Peyer's patch (tissue), 4 donors: ENCODE measurements at regions not wholly inside any gene's neighbourhood (a gene's known extent, or its start where the extent isn't known, plus 50 kb on each side); places are given as distances from the start of the nearest gene placed in this dataset.

Experiments
- CTCF ChIP-seq, 6 experiments: fragments of 450-650 bp in 4 of 6; fragments of 200-600 bp in 2 of 6; sonication (generic) in 1 of 6; IDR thresholded peaks; one replicate each; pipeline ENCODE4 v1.5.1; 2017 to 2019; ENCODE audit warnings: antibody characterized with exemption in 6 of 6, mild to moderate bottlenecking in 3 of 6, moderate library complexity in 1 of 6
- POLR2A ChIP-seq, 2 donors: fragments of 450-650 bp; IDR thresholded peaks; one replicate each; pipeline ENCODE4 v1.5.1; 2017; ENCODE audit warnings: antibody characterized with exemption in 2 of 2, mild to moderate bottlenecking in 2 of 2, moderate library complexity in 2 of 2

- TF ChIP-seq CTCF (IDR thresholded peaks at IDR 0.05) (no peak), POLR2A (IDR thresholded peaks at IDR 0.05) (no peak)
Observed at GRCh38 chrX:23552303-23552702, 115.0 kb upstream of the PRDX4 start.
